GM10266 (cell line): ENCODE measurements at regions not wholly inside any gene's neighbourhood (a gene's known extent, or its start where the extent isn't known, plus 50 kb on each side); places are given as distances from the start of the nearest gene placed in this dataset.

Experiments
- DNase-seq: peaks from one replicate; pipeline ENCODE4 v3.0.0; 2012; ENCODE audit errors: extremely low spot score
- CTCF ChIP-seq: IDR thresholded peaks from 2 replicates; pipeline ENCODE4 v1.5.1; 2012; ENCODE audit warnings: mild to moderate bottlenecking, low read depth; ENCODE audit not compliant: control insufficient read depth, insufficient read depth; ENCODE audit errors: missing control alignments

DNA sequence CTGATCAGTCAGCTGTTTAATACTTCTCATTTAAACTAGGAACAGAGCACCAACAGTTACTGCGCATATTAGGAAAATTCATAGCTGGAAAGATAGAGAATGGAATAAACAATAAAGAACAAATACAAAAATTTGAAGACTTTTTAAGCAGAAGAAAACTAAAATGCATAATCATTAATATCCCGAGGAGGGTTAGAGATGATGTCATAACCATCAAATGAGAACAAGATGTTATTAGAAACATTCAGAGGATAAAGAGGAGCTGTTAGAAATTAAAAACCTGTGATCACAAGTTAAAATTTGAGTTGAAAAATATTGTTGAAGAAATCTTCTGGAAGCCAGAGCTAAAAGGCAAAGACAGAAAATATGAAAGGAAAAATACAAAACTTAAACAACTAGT lies 54.0 kb upstream of the ALKAL2 start:
- DNase-seq: no peak
- TF ChIP-seq CTCF: no peak

DNA sequence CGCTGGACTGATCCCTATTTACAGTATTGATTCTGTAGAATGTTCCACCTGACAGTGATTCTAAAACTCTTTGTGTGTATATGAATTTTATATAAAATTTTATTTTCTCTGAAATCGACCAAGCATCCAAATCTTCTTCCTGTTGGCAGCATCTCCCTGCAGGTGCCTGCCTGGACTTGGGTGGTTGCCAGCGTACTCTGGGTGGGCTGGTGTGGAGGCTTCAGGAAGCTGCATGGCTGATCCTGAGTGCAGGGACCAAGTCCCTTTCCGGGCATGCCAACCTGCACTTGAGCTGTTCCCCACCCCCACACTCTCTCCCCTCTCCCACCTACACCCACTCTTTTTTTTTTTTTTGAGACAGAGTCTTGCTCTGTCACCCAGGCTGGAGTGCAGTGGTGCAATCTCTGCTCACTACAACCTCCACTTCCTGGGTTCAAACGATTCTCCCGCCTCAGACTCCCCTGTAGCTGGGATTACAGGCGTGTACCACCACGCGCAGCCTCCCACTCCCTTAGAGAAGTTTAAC lies 53.2 kb upstream of the ALKAL2 start:
- TF ChIP-seq CTCF: no peak
- DNase-seq: no peak
